ENCODE measurements at regions not wholly inside any gene's neighbourhood (a gene's known extent, or its start where the extent isn't known, plus 50 kb on each side); places are given as distances from the start of the nearest gene placed in this dataset.

- TF ChIP-seq POLR2A (IDR thresholded peaks at IDR 0.05), result no peak
- TF ChIP-seq CTCF (IDR thresholded peaks at IDR 0.05), result no peak
- no peak for TF ChIP-seq POLR2AphosphoS5 (IDR thresholded peaks at IDR 0.05)
Measured at GRCh38 chr5:8413975-8414374, 545.0 kb downstream of the MTRR start.
